GM12872 (cell line): ENCODE measurements at regions not wholly inside any gene's neighbourhood (a gene's known extent, or its start where the extent isn't known, plus 50 kb on each side); places are given as distances from the start of the nearest gene placed in this dataset.

Experiments
- CTCF ChIP-seq: IDR thresholded peaks from 3 replicates; pipeline ENCODE4 v1.5.1; 2011; ENCODE audit warnings: low read depth, mild to moderate bottlenecking, low read length, moderate library complexity; ENCODE audit not compliant: insufficient read depth

GRCh38 chr9:14424983-14425382 lies 111.0 kb upstream of the NFIB start:
- no peak for TF ChIP-seq CTCF

GRCh38 chr9:14424289-14424688 lies 110.3 kb upstream of the NFIB start:
- no peak for TF ChIP-seq CTCF

- TF ChIP-seq CTCF: no peak
These were observed 109.9 kb upstream of the NFIB start for GRCh38 chr9:14423815-14424261.

GRCh38 chr9:14421291-14421690 lies 107.3 kb upstream of the NFIB start:
- TF ChIP-seq CTCF: no peak

GRCh38 chr9:14418941-14419937 lies 105.3 kb upstream of the NFIB start:
- TF ChIP-seq CTCF: no peak

- no peak for TF ChIP-seq CTCF
These were observed 104.5 kb upstream of the NFIB start for GRCh38 chr9:14418301-14418940.

- no peak for TF ChIP-seq CTCF
These were observed 103.3 kb upstream of the NFIB start for GRCh38 chr9:14417237-14417636.
